CD14-positive monocyte (primary cell): ENCODE measurements at regions not wholly inside any gene's neighbourhood (a gene's known extent, or its start where the extent isn't known, plus 50 kb on each side); places are given as distances from the start of the nearest gene placed in this dataset.

ENCODE experiments used
- DNase-seq, 3 donors: peaks; one replicate each; pipeline ENCODE4 v3.0.0-alpha.2; 2011 to 2022
- H2AFZ ChIP-seq: 2 replicates; pipeline ENCODE4 v1.6.0; 2012; ENCODE audit warnings: mild to moderate bottlenecking, low read depth, low read length, inconsistent platforms; ENCODE audit not compliant: insufficient read depth, poor library complexity, severe bottlenecking
- H3K27ac ChIP-seq, 2 donors: 1 replicate in 1 of 2; 2 replicates in 1 of 2; pipeline ENCODE4 v1.5.1; 2012 to 2013; ENCODE audit warnings: low read length in 2 of 2, control low read depth in 1 of 2, inconsistent platforms in 1 of 2, low read depth in 1 of 2, mild to moderate bottlenecking in 1 of 2
- H3K27me3 ChIP-seq, 2 donors: one replicate each; pipeline versions ENCODE4 v1.6.0 to v1.6.1; 2011 to 2013; ENCODE audit warnings: low read length in 2 of 2; ENCODE audit not compliant: control insufficient read depth in 2 of 2, insufficient read depth in 2 of 2
- H3K36me3 ChIP-seq, 2 donors: replicated peaks in 1 of 2; 1 replicate in 1 of 2; 2 replicates in 1 of 2; pipeline versions ENCODE4 v1.5.1 to v1.6.1; 2012 to 2013; ENCODE audit warnings: low read length in 2 of 2, control low read depth in 1 of 2, inconsistent platforms in 1 of 2, mild to moderate bottlenecking in 1 of 2; ENCODE audit not compliant: insufficient read depth in 2 of 2, control insufficient read depth in 1 of 2
- H3K4me1 ChIP-seq, 2 donors: 1 replicate in 1 of 2; 2 replicates in 1 of 2; pipeline versions ENCODE4 v1.5.1 to v1.6.1; 2012 to 2013; ENCODE audit warnings: low read length in 2 of 2, control low read depth in 1 of 2, inconsistent platforms in 1 of 2, mild to moderate bottlenecking in 1 of 2, moderate library complexity in 1 of 2; ENCODE audit not compliant: insufficient read depth in 2 of 2, control insufficient read depth in 1 of 2
- H3K4me2 ChIP-seq: replicated peaks from 2 replicates; pipeline ENCODE3; 2012; ENCODE audit warnings: low read length, moderate library complexity, mild to moderate bottlenecking; ENCODE audit not compliant: poor library complexity, severe bottlenecking; ENCODE audit errors: extremely low read depth
- H3K4me3 ChIP-seq, 3 experiments: fragments of 200-600 bp in 1 of 3; sonication (generic) in 1 of 3; replicated peaks in 1 of 3; 1 replicate in 2 of 3; 2 replicates in 1 of 3; pipeline ENCODE4 v1.5.1; 2011 to 2013; ENCODE audit warnings: low read length in 3 of 3, mild to moderate bottlenecking in 3 of 3, control low read depth in 2 of 3, low read depth in 2 of 3, inconsistent platforms in 1 of 3, moderate library complexity in 1 of 3
- H3K79me2 ChIP-seq: 2 replicates; pipeline ENCODE4 v1.6.0; 2012; ENCODE audit warnings: mild to moderate bottlenecking, control low read depth, inconsistent platforms, low read length, moderate library complexity; ENCODE audit not compliant: insufficient read depth
- H3K9ac ChIP-seq: 2 replicates; pipeline ENCODE4 v1.6.0; 2017; ENCODE audit warnings: low read length, mild to moderate bottlenecking; ENCODE audit not compliant: insufficient read depth, poor library complexity, severe bottlenecking
- H3K9me3 ChIP-seq, 2 donors: replicated peaks in 1 of 2; 1 replicate in 1 of 2; 2 replicates in 1 of 2; pipeline versions ENCODE4 v1.5.1 to v1.6.1; 2012 to 2013; ENCODE audit warnings: low read length in 2 of 2, control low read depth in 1 of 2; ENCODE audit not compliant: control insufficient read depth in 1 of 2, insufficient read depth in 1 of 2
- H4K20me1 ChIP-seq: 2 replicates; pipeline ENCODE4 v1.6.0; 2012; ENCODE audit warnings: mild to moderate bottlenecking, low read length, control low read depth, moderate library complexity; ENCODE audit not compliant: insufficient read depth
- H3K27ac Mint-ChIP-seq, 7 donors: one replicate each; pipeline ENCODE4 v1.8.0; 2020; ENCODE audit warnings: mild to moderate bottlenecking in 7 of 7, mixed read lengths in 7 of 7, moderate library complexity in 6 of 7, inconsistent platforms in 2 of 7
- H3K27me3 Mint-ChIP-seq, 3 donors: one replicate each; pipeline ENCODE4 v1.8.0; 2021 to 2022; ENCODE audit warnings: low read depth in 3 of 3, mild to moderate bottlenecking in 3 of 3, mixed read lengths in 3 of 3, moderate library complexity in 3 of 3, inconsistent platforms in 1 of 3
- H3K36me3 Mint-ChIP-seq, 2 donors: one replicate each; pipeline ENCODE4 v1.8.0; 2020; ENCODE audit warnings: mixed read lengths in 2 of 2, inconsistent platforms in 1 of 2, mild to moderate bottlenecking in 1 of 2
- H3K4me1 Mint-ChIP-seq: one replicate; pipeline ENCODE4 v1.8.0; 2020; ENCODE audit warnings: mild to moderate bottlenecking, mixed read lengths
- H3K4me3 Mint-ChIP-seq, 2 donors: one replicate each; pipeline ENCODE4 v1.8.0; 2020; ENCODE audit warnings: mild to moderate bottlenecking in 2 of 2, mixed read lengths in 2 of 2, moderate library complexity in 1 of 2
- H3K9me3 Mint-ChIP-seq, 7 donors: one replicate each; pipeline ENCODE4 v1.8.0; 2020 to 2022; ENCODE audit warnings: mixed read lengths in 7 of 7, mild to moderate bottlenecking in 6 of 7, moderate library complexity in 6 of 7, inconsistent platforms in 2 of 7
- CTCF ChIP-seq: fragments of 200-600 bp; IDR thresholded peaks from one replicate; pipeline ENCODE4 v1.8.0; 2022; ENCODE audit warnings: antibody characterized with exemption, mild to moderate bottlenecking
- WGBS: methylation state at CpG from one replicate; pipeline ENCODE4 v1.1.5; 2013; ENCODE audit warnings: missing lambda C conversion rate; ENCODE audit not compliant: insufficient coverage; 5-methylcytosine and 5-hydroxymethylcytosine counted together
- intact Hi-C, 2 donors: fragments of 100-400 bp; cut with micrococcal nuclease; formaldehyde crosslinking; loops; one replicate each; pipeline versions ENCODE4 v1.15.0 to v1.15.1; 2023

- Histone ChIP-seq H3K4me1 (no peaks in the 10 kb centered on the region), H2AFZ (no peak overlapping the region), H4K20me1 (no peaks in the 10 kb centered on the region), H3K79me2 (no peaks in the 10 kb centered on the region), H3K9me3 (no peaks in the 10 kb centered on the region), H3K27ac (no peak overlapping the region), H3K4me3 (no peak overlapping the region), H3K4me2 (no peak overlapping the region), H3K27me3 (peaks cover 0 to 2% of the 10 kb centered on the region in 2 donors), H3K36me3 (no peaks in the 10 kb centered on the region), H3K9ac (no peak overlapping the region)
- Mint-ChIP-seq H3K36me3 (no peaks in the 10 kb centered on the region), H3K4me1 (no peaks in the 10 kb centered on the region), H3K4me3 (no peak overlapping the region), H3K27me3 (peaks cover 5 to 13% (median 8%) of the 10 kb centered on the region in 3 donors), H3K27ac (no peak overlapping the region), H3K9me3 (peaks cover 0 to 1% (median 0%) of the 10 kb centered on the region in 7 donors)
- WGBS, result no CpG with 5 or more reads among the region's 1 CpG
- no peak for DNase-seq
- no peak for TF ChIP-seq CTCF
- intact Hi-C loops, result no loop called here
Measured at GRCh38 chr7:25807086-25807611, 344.8 kb upstream of the NFE2L3 start.

GRCh38 chr7:25809441-25809840, 342.6 kb upstream of the NFE2L3 start:
- peaks cover 5 to 13% (median 6%) of the 10 kb centered on the region in 3 donors for H3K27me3 Mint-ChIP-seq
- WGBS, result 94% methylated on average over 4 of the region's 5 CpGs
- H3K9me3 Mint-ChIP-seq, result peaks cover 0 to 1% (median 0%) of the 10 kb centered on the region in 7 donors
- intact Hi-C loops, result no loop called here
- Histone ChIP-seq H3K4me1 (no peaks in the 10 kb centered on the region), H3K27me3 (peaks cover 0 to 2% of the 10 kb centered on the region in 2 donors), H3K27ac (no peak overlapping the region), H3K9ac (no peak overlapping the region), H3K4me3 (no peak overlapping the region), H3K36me3 (no peaks in the 10 kb centered on the region), H3K79me2 (no peaks in the 10 kb centered on the region), H4K20me1 (no peaks in the 10 kb centered on the region), H2AFZ (no peak overlapping the region), H3K9me3 (no peaks in the 10 kb centered on the region), H3K4me2 (no peak overlapping the region)
- DNase-seq, result no peak
- H3K4me3 Mint-ChIP-seq, result no peak overlapping the region
- H3K27ac Mint-ChIP-seq, result no peak overlapping the region
- TF ChIP-seq CTCF, result no peak
- H3K4me1 Mint-ChIP-seq, result no peaks in the 10 kb centered on the region
- H3K36me3 Mint-ChIP-seq, result no peaks in the 10 kb centered on the region
